ENCODE measurements at regions not wholly inside any gene's neighbourhood (a gene's known extent, or its start where the extent isn't known, plus 50 kb on each side); places are given as distances from the start of the nearest gene placed in this dataset.

GRCh38 chr6:140043762-140044378 is 669.4 kb upstream of the CITED2 start:
- in situ Hi-C loops (cut with MboI; ENCODE audit: low pct_unique_long_range_greater_than_20kb, low sequenced_read_pairs, unreplicated experiment), result no loop called here
- no peak for DNase-seq (ENCODE audit: low spot score)
- TF ChIP-seq CTCF (IDR thresholded peaks at IDR 0.05; ENCODE audit: extremely low read depth, insufficient read depth, missing control alignments), result no peak

- in situ Hi-C loops (cut with MboI; ENCODE audit: low pct_unique_long_range_greater_than_20kb, low sequenced_read_pairs, unreplicated experiment), result no loop called here
- no peak for TF ChIP-seq CTCF (IDR thresholded peaks at IDR 0.05; ENCODE audit: extremely low read depth, insufficient read depth, missing control alignments)
- no peak for DNase-seq (ENCODE audit: low spot score)
Observed at GRCh38 chr6:140043357-140043756, 668.9 kb upstream of the CITED2 start.

GRCh38 chr6:140041571-140042332 is 667.3 kb upstream of the CITED2 start:
- no peak for DNase-seq (ENCODE audit: low spot score)
- TF ChIP-seq CTCF (IDR thresholded peaks at IDR 0.05; ENCODE audit: extremely low read depth, insufficient read depth, missing control alignments), result no peak
- in situ Hi-C loops (cut with MboI; ENCODE audit: low pct_unique_long_range_greater_than_20kb, low sequenced_read_pairs, unreplicated experiment), result no loop called here

- DNase-seq (ENCODE audit: low spot score), result no peak
- in situ Hi-C loops (cut with MboI; ENCODE audit: low pct_unique_long_range_greater_than_20kb, low sequenced_read_pairs, unreplicated experiment), result no loop called here
- no peak for TF ChIP-seq CTCF (IDR thresholded peaks at IDR 0.05; ENCODE audit: extremely low read depth, insufficient read depth, missing control alignments)
Observed at GRCh38 chr6:140041056-140041455, 666.6 kb upstream of the CITED2 start.

- DNase-seq (ENCODE audit: low spot score), result no peak
- in situ Hi-C loops (cut with MboI; ENCODE audit: low pct_unique_long_range_greater_than_20kb, low sequenced_read_pairs, unreplicated experiment), result no loop called here
- no peak for TF ChIP-seq CTCF (IDR thresholded peaks at IDR 0.05; ENCODE audit: extremely low read depth, insufficient read depth, missing control alignments)
Observed at GRCh38 chr6:140040396-140040795, 665.9 kb upstream of the CITED2 start.

GRCh38 chr6:140039364-140039763 is 664.9 kb upstream of the CITED2 start:
- no peak for DNase-seq (ENCODE audit: low spot score)
- TF ChIP-seq CTCF (IDR thresholded peaks at IDR 0.05; ENCODE audit: extremely low read depth, insufficient read depth, missing control alignments), result no peak
- in situ Hi-C loops (cut with MboI; ENCODE audit: low pct_unique_long_range_greater_than_20kb, low sequenced_read_pairs, unreplicated experiment), result no loop called here
